ENCODE measurements at regions not wholly inside any gene's neighbourhood (a gene's known extent, or its start where the extent isn't known, plus 50 kb on each side); places are given as distances from the start of the nearest gene placed in this dataset.

DNA sequence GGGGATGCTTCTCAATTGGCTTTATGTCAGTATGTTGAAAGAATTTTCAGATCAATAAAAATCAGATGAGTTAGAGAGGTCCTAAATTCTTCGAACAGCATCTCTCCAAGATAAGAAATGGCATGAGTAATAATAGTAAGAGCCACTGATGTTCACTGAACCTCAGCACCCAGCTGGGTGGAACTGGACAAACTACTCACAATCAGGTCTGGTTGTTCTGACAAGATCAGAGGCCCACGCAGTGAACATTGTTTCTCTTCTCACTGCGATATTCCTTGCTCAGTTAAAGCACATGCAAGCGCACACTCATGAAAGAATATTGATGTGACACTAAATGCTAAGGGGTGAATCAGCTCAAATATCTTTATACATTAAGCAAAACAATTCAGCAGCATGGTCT is 351.0 kb upstream of the AMELY start:
- Histone ChIP-seq H3K27me3 (replicated peaks in 1 of 4; ENCODE audit: control extremely low read depth in 1 of 4, control insufficient read depth in 3 of 4, insufficient read depth in 4 of 4, low read length in 3 of 4) (no peaks in the 10 kb centered on the region), H3K9ac (ENCODE audit: low read length) (no peak overlapping the region), H3K4me2 (replicated peaks; ENCODE audit: low read depth, low read length, poor library complexity, severe bottlenecking) (no peak overlapping the region), H3K79me2 (ENCODE audit: control insufficient read depth, insufficient read depth, low read length) (no peaks in the 10 kb centered on the region), H3K36me3 (replicated peaks in 1 of 2; ENCODE audit: control extremely low read depth in 1 of 2, control insufficient read depth in 1 of 2, extremely low read depth in 1 of 2, insufficient read depth in 2 of 2, low read length in 1 of 2) (no peaks in the 10 kb centered on the region), H3K4me3 (ENCODE audit: control extremely low read depth in 1 of 5, extremely low read depth in 1 of 5, insufficient read depth in 1 of 5, low read depth in 2 of 5, low read length in 4 of 5) (no peak overlapping the region), H3K9me3 (ENCODE audit: control extremely low read depth in 1 of 3, control insufficient read depth in 2 of 3, insufficient read depth in 1 of 3, low read length in 2 of 3) (peaks cover 0 to 2% (median 0%) of the 10 kb centered on the region in 3 donors), H3K27ac (ENCODE audit: low read length in 2 of 2) (no peak overlapping the region), H3K4me1 (ENCODE audit: control insufficient read depth in 2 of 2, insufficient read depth in 2 of 2, low read length in 2 of 2) (no peaks in the 10 kb centered on the region), H4K20me1 (ENCODE audit: control insufficient read depth, insufficient read depth, low read length, poor library complexity, severe bottlenecking) (no peaks in the 10 kb centered on the region), H2AFZ (ENCODE audit: insufficient read depth, low read depth, low read length, poor library complexity, severe bottlenecking) (no peak overlapping the region)
- TF ChIP-seq EZH2 (IDR thresholded peaks at IDR 0.05; ENCODE audit: borderline replicate concordance, insufficient read depth, low read depth, low read length, poor library complexity, severe bottlenecking) = no peak
- TF ChIP-seq, protein P1, sequence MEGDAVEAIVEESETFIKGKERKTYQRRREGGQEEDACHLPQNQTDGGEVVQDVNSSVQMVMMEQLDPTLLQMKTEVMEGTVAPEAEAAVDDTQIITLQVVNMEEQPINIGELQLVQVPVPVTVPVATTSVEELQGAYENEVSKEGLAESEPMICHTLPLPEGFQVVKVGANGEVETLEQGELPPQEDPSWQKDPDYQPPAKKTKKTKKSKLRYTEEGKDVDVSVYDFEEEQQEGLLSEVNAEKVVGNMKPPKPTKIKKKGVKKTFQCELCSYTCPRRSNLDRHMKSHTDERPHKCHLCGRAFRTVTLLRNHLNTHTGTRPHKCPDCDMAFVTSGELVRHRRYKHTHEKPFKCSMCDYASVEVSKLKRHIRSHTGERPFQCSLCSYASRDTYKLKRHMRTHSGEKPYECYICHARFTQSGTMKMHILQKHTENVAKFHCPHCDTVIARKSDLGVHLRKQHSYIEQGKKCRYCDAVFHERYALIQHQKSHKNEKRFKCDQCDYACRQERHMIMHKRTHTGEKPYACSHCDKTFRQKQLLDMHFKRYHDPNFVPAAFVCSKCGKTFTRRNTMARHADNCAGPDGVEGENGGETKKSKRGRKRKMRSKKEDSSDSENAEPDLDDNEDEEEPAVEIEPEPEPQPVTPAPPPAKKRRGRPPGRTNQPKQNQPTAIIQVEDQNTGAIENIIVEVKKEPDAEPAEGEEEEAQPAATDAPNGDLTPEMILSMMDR (IDR thresholded peaks at IDR 0.05) = no peak
- H3K4me3 Mint-ChIP-seq = no peak overlapping the region
- DNase-seq = no peak
- intact Hi-C loops (cut with micrococcal nuclease) = no loop called here
- H3K9me3 Mint-ChIP-seq (ENCODE audit: insufficient read depth) = peaks cover 2% of the 10 kb centered on the region
- ChIA-PET POLR2A (no interaction called here), CTCF (no interaction called here)
- H3K4me1 Mint-ChIP-seq = no peaks in the 10 kb centered on the region
- H3K27ac Mint-ChIP-seq = no peak overlapping the region
- peaks cover 9% of the 10 kb centered on the region for H3K27me3 Mint-ChIP-seq
- WGBS (ENCODE audit: insufficient coverage) = no CpG with 5 or more reads among the region's 4 CpGs
- no peak for ATAC-seq (ENCODE audit: low read depth)

DNA sequence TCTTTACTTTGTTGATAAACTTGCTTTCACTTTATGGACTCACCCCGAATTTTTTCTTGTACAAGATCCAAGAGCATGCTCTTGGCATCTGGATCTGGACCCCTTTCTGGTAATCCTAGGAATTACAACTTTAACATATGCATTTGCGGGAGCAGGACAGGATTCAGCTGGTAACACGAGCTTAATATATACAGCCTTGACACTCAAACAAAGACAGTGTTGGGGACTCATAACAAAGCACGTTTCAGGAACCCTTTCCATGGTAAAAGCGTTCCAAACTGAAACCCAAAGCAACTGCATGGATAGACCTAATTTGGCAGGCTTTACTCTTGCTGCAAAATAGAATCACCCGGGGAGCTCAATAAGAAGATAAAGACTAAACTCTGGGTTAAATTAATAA is 349.7 kb upstream of the AMELY start:
- Histone ChIP-seq H3K9me3 (ENCODE audit: control extremely low read depth in 1 of 3, control insufficient read depth in 2 of 3, insufficient read depth in 1 of 3, low read length in 2 of 3) (peaks cover 0 to 4% (median 0%) of the 10 kb centered on the region in 3 donors), H3K36me3 (replicated peaks in 1 of 2; ENCODE audit: control extremely low read depth in 1 of 2, control insufficient read depth in 1 of 2, extremely low read depth in 1 of 2, insufficient read depth in 2 of 2, low read length in 1 of 2) (no peaks in the 10 kb centered on the region), H3K27ac (ENCODE audit: low read length in 2 of 2) (no peak overlapping the region), H2AFZ (ENCODE audit: insufficient read depth, low read depth, low read length, poor library complexity, severe bottlenecking) (no peak overlapping the region), H3K4me2 (replicated peaks; ENCODE audit: low read depth, low read length, poor library complexity, severe bottlenecking) (no peak overlapping the region), H3K27me3 (replicated peaks in 1 of 4; ENCODE audit: control extremely low read depth in 1 of 4, control insufficient read depth in 3 of 4, insufficient read depth in 4 of 4, low read length in 3 of 4) (no peaks in the 10 kb centered on the region), H3K9ac (ENCODE audit: low read length) (no peak overlapping the region), H3K4me1 (ENCODE audit: control insufficient read depth in 2 of 2, insufficient read depth in 2 of 2, low read length in 2 of 2) (no peaks in the 10 kb centered on the region), H4K20me1 (ENCODE audit: control insufficient read depth, insufficient read depth, low read length, poor library complexity, severe bottlenecking) (no peaks in the 10 kb centered on the region), H3K4me3 (ENCODE audit: control extremely low read depth in 1 of 5, extremely low read depth in 1 of 5, insufficient read depth in 1 of 5, low read depth in 2 of 5, low read length in 4 of 5) (no peak overlapping the region), H3K79me2 (ENCODE audit: control insufficient read depth, insufficient read depth, low read length) (no peaks in the 10 kb centered on the region)
- ATAC-seq (ENCODE audit: low read depth) (no peak), DNase-seq (no peak)
- WGBS (ENCODE audit: insufficient coverage) = 100% methylated on average over 2 of the region's 6 CpGs
- CTCF ChIA-PET = no interaction called here
- intact Hi-C loops (cut with micrococcal nuclease) = no loop called here
- H3K4me1 Mint-ChIP-seq = no peaks in the 10 kb centered on the region
- POLR2A ChIA-PET = no interaction called here
- peaks cover 11% of the 10 kb centered on the region for H3K27me3 Mint-ChIP-seq
- no peak overlapping the region for H3K27ac Mint-ChIP-seq
- TF ChIP-seq, protein P1 (IDR thresholded peaks at IDR 0.05) = no peak
- TF ChIP-seq EZH2 (IDR thresholded peaks at IDR 0.05; ENCODE audit: borderline replicate concordance, insufficient read depth, low read depth, low read length, poor library complexity, severe bottlenecking) = no peak
- H3K9me3 Mint-ChIP-seq (ENCODE audit: insufficient read depth) = peaks cover 2% of the 10 kb centered on the region
- H3K4me3 Mint-ChIP-seq = no peak overlapping the region

Measured in B cell (primary cell).